PFSK-1 (cell line): ENCODE measurements at regions not wholly inside any gene's neighbourhood (a gene's known extent, or its start where the extent isn't known, plus 50 kb on each side); places are given as distances from the start of the nearest gene placed in this dataset.

Source experiments
- TAF1 ChIP-seq: IDR thresholded peaks from 2 replicates; pipeline ENCODE4 v1.6.1; 2012; ENCODE audit warnings: low read length, control low read depth, borderline replicate concordance; ENCODE audit not compliant: insufficient read depth
- TF ChIP-seq, protein P1 (sequence below), 2 experiments: IDR thresholded peaks; 2 replicates each; pipeline versions ENCODE4 v1.6.1 to v1.8.0; 2011 to 2012; ENCODE audit warnings: low read depth in 2 of 2, low read length in 2 of 2, control low read depth in 1 of 2, inconsistent platforms in 1 of 2, mild to moderate bottlenecking in 1 of 2, moderate library complexity in 1 of 2; ENCODE audit not compliant: insufficient read depth in 1 of 2

DNA sequence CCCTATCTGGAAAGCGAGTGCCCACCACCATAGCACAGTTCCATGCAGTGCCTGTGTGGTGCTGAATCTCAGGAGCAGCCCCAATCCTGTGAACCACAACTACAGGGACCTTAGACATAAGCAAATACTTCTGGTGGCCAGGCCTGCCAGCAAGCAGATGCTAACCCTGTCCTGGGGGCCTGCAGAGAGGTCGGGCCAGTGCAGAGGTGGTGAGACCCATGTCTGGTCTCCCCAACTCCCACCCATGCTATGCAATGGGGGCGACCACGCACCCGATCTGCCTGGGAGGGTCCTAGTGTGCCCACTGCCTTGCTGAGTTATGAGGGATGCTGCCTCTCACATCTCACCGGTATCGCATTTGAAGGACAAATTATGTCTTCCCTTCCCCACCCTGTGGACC lies 151.6 kb upstream of the ZNF337 start:
- TF ChIP-seq TAF1, result no peak
- TF ChIP-seq, protein P1, sequence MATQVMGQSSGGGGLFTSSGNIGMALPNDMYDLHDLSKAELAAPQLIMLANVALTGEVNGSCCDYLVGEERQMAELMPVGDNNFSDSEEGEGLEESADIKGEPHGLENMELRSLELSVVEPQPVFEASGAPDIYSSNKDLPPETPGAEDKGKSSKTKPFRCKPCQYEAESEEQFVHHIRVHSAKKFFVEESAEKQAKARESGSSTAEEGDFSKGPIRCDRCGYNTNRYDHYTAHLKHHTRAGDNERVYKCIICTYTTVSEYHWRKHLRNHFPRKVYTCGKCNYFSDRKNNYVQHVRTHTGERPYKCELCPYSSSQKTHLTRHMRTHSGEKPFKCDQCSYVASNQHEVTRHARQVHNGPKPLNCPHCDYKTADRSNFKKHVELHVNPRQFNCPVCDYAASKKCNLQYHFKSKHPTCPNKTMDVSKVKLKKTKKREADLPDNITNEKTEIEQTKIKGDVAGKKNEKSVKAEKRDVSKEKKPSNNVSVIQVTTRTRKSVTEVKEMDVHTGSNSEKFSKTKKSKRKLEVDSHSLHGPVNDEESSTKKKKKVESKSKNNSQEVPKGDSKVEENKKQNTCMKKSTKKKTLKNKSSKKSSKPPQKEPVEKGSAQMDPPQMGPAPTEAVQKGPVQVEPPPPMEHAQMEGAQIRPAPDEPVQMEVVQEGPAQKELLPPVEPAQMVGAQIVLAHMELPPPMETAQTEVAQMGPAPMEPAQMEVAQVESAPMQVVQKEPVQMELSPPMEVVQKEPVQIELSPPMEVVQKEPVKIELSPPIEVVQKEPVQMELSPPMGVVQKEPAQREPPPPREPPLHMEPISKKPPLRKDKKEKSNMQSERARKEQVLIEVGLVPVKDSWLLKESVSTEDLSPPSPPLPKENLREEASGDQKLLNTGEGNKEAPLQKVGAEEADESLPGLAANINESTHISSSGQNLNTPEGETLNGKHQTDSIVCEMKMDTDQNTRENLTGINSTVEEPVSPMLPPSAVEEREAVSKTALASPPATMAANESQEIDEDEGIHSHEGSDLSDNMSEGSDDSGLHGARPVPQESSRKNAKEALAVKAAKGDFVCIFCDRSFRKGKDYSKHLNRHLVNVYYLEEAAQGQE (IDR thresholded peaks at IDR 0.05; ENCODE audit: insufficient read depth in 1 of 2, low read depth in 2 of 2, low read length in 2 of 2), result no peak
